ENCODE measurements at regions not wholly inside any gene's neighbourhood (a gene's known extent, or its start where the extent isn't known, plus 50 kb on each side); places are given as distances from the start of the nearest gene placed in this dataset.
"Not testable (repeated sequence)": the region's sequence is repeated elsewhere in the genome, so short reads cannot be mapped to it uniquely, and the experiment has no call there.

DNA sequence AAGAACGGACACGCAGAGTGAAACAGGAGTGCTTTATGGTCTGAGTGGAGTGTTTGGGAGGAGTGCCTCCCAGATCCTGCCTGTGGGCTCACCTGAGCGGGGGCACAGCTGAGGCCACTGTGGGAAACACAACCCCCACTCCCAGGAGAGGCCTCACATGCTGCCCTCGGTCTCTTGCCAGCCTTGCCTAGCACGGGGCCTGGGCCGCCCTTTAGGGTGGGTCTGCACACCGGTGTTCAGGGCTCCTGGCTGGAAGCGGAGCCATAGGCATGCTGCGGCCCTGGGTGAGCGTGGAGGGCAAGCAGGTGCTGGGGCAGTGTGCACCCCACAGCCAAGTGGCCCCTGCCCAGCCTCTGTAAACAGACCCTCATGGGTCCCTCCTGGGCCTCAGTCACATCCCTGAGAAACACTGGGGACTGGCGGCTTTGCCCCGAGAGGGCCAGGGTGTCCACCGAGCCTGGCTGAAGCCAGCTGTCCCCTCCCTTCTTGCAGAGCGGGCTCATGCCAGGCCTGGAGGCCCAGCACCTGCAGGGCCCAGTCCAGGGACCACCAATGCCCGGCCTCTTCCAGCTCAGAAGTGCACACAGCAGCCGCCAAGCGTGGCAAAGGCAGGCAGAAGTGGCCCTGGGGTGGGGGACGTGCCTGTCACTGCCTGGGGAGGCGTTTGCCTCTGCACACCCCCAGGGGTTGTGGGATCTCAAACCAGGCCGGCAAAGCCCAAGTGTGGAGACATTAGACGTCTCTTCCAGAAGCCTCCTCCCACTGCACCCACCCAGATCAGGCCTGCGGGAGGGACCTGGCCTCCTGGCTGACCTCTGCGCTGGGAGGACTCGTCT, 305.9 kb downstream of the CCDC74A start:
- TF ChIP-seq POLR2A, POU2F2, SPI1 (IDR thresholded peaks at IDR 0.05; ENCODE audit: low read depth, low read length): not testable (repeated sequence)
